NCI-H526 (cell line): ENCODE measurements at regions not wholly inside any gene's neighbourhood (a gene's known extent, or its start where the extent isn't known, plus 50 kb on each side); places are given as distances from the start of the nearest gene placed in this dataset.
A peak's percentile ranks its signal among the peaks of the same experiment; 100 is the strongest.
"Not testable (repeated sequence)": the region's sequence is repeated elsewhere in the genome, so short reads cannot be mapped to it uniquely, and the experiment has no call there.

Experiments
- DNase-seq, 2 experiments: peaks; one replicate each; lab custom pipeline; 2025; lab: John Stamatoyannopoulos, UW

DNA sequence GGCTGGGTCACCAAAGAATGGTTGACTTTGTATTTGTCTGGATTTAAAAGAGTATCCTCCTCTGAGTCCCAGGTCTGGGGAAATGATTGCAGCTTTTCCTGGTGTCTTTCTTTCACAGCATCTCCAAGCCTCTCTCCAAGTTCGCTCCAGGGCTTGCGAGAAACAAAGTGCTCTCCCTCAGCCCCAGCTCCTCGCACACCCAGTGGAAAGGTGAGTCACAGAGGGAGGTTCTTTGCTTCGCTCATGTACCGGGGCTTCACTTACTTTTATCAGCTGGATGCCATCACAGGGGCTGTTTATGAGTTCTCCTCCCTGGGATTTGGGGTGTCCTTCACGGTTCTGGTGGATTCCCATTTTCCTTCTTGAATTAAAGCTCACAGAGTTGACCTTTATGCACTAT lies 252.2 kb upstream of the PLPP4 start:
- no peak for DNase-seq

DNA sequence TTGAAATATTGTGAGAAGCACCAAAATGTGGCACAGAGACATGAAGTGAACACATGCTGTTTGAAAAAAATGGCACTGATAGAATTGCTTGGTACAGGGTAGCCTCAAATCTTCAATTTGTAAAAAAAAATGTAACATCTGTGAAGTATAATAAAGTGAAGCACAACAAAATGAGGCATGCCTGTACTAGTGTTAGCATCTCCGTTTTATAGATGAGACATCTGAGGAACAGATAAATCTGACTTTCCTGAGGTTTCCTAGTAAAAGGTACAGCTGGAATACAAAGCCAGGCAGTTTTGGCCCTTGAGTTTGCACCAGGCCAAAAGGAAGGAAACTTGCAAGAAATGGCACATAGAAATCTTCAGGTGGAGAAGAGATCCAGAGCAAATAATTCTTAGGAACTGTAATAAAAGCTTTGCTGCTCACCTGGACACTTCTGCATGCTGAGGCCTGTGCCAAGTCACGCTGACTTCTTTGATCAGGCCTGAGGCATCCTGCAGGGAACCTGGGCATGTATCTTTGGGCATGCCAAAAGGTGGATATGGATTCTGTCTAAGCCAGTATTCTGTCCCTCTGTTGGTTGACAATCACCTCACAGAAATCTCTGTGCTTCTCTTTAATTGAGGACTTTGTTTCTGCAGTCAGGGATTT lies 251.5 kb upstream of the PLPP4 start:
- no peak for DNase-seq

DNA sequence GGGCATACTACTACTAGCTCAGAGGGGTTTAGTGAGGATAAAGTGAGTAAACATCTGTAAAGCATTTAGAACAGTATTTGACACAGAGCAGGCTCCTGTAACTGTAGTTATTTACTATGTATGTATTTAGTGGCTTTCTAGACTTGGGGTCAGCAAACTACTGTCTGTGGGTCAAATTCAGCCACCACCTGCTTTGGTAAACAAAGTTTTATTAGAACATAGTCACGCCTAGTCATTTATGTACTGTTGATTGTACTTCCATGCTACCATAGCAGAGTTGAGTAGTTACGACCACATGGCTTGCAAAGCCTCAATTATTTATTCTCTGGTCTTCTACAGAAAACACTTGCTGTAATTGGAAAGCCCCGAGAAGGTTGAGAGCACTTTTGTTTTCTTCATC lies 248.5 kb upstream of the PLPP4 start:
- no peak for DNase-seq

DNA sequence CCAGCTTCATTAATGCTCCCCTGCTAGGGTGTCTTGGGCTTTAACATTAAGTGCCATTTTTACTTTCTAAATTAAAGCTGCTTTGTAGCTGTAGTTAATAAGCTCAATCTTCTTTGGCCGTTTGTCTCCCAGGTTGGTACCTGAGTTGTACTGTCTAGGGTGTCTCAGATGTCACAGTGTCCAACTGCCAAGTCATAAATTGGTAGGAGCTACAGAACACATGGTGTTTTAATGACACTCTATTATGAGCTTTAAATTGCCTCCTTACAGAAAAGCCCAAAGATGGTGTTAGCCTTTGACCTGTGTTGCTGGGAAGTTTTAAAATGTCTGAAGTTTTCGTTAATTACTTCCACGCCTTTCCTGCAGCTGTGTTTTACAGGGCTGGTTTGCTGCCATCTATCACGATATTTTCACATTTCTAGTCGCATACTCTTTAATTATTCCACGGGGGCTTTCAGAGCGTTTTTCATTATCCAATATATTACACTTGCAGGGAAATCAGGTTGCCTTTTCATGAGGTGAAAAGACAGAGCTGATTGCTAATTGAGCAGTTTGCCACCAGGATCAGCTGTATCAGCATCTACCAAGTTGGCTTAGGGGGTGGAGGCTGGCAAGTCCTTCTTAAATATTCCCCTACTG lies 247.8 kb upstream of the PLPP4 start:
- no peak for DNase-seq

DNA sequence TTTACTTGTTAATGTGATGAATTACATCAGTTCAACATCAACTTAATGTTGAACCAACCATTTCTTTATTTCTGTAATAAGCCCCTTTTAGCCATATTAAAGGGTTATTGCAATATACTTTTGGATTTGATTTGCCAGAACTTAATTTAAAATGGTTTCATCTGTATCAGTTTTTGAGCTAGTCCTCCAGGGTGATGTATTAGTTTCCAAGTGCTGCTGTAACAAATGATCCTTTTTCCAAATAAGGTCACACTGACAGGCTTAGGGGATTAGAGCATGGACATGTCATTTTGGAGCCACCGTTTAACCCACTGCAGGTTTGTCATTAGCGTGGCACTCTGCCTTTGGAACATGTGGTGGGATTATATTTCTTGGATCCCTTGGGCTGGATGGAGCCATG lies 244.8 kb upstream of the PLPP4 start:
- no peak for DNase-seq

DNA sequence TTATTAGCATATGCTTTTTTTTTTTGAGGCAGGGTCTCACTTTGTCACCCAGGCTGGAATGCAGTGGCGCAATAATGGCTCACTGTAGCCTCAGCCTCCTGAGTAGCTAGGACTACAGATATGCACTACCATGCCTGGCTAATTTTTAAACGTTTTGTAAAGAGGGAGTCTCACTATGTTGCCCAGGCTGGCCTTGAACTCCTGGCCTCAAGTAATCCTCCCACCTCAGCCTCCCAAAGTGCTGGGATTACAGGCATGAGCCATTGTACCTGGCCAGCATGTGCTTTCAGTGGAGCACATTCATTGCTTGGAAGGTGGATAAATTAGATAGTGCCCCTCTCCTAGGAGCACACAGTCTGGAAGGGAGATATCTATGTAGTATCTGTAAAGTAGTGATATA lies 243.7 kb upstream of the PLPP4 start:
- not testable (repeated sequence) for DNase-seq

DNA sequence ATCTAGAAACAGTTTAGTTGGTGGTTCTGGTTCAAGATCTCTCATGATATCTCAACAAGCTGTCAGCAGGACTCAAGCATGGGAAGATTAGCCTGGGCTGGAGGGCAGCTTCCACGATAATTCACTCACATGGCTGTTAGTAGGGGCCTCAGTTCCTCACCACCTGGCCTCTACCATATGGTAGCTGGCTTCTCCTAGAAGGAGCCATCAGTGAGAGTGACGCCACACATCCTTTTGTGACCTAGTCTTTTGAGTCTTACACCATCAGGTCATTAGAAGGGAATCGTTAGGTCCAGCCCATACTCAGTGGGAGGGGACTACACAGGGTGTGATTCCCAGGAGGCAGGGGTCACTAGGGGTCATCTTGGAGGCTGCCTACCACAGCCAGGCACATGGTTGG lies 239.3 kb upstream of the PLPP4 start:
- no peak for DNase-seq

DNA sequence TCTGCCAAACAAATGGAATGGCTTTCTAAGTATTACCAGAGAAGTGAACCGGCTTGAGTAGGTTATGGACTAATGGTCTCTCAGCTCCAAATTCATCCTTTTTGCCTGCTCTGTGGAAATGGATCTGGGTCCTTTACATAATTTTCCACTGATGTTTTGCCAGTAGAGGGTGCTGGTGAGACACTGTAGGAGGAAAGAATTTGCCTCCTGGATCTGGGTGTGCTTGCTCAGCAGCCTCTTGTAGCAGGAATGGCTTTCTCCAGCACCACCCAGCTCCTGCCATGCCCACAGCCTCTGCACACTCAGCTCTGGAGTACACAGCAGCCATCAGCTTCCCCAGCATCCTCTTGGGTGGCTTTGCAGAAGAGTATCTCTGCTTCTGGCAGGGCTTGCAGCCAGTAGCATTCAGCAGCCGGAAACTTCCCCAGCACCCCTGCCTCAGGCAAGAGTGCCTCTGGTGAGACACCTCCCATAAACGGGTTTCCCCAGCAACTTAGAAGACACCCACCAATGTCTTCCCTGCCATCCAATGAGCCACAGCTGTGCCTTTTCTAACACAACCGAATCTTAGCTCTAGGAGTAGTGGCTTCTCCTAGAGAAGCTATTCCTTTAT lies 235.0 kb upstream of the PLPP4 start:
- peak; percentile 41 to 75 for DNase-seq

DNA sequence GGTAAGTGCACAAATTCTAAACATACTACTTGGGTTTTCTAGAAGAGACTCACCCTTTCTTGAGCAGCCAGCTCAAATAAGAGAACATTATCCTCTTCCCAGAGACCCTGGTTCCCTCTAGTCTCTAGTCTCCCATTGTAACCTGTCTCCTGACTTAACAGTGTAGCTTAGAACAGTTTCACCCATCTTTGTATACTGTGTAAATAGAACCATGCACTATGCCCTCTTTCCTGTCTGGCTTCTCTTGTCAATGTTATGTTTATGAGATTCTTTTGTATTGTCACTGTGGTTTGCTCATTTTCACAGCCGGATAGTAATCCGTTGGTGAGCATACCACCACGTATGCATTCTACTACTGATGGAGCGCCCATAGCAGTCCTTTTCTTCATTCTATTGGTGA lies 227.4 kb upstream of the PLPP4 start:
- no peak for DNase-seq

DNA sequence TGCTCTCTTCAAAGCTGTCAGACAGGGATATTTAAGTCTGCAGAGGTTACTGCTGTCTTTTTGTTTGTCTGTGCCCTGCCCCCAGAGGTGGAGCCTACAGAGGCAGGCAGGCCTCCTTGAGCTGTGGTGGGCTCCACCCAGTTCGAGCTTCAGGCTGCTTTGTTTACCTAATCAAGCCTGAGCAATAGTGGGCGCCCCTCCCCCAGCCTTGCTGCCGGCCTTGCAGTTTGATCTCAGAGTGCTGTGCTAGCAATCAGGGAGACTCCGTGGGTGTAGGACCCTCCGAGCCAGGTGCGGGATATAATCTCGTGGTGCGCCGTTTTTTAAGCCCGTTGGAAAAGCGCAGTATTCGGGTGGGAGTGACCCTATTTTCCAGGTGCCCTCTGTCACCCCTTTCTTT lies 217.3 kb upstream of the PLPP4 start:
- peak in 1 of 2 experiments; percentile 20 for DNase-seq

DNA sequence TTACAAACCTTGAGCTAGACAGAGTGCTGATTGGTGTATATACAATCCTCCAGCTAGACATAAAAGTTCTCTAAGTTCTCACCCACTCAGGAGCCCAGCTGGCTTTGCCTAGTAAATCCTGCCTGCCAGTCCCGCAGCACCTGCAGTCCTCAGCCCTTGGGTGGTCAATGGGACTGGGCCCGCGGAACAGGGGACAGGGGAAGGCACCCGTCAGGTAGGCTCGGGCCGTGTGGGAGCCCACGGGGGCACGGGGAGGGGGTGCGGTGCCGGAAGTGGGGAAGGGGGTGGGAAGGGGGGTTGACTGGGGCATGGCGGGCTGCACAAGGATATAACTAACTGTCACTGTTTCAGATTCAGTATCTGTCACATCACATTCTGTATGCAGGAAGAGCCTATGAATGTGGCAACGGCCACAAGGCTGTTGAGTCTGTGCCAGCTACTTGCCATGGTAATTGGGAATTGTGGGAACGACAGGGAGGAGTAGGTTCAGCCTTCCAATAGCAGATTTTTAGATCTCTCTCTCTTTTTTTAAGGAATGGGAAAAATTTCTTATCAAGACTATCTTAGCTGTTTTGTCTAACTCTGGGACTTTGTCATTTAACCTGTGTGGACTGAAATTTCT lies 205.1 kb upstream of the PLPP4 start:
- no peak for DNase-seq

DNA sequence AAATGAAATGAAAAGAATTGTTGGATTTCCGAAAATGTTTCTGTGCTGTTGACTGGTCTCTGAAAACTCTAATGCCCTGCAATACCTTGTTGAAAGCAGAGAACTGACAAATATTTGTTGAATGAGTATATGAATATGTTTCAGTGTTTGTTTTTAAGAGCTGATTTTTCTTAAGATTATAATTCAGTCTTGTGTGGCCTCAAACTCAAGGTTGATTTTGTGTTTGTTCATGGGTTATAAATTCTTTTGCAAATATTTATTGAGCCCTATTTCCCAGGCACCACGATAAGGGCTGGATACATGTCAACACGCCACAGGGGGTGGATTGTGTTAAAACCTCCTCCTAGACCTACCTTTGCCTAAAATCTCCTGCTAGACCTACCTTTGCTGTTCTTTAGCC lies 203.9 kb upstream of the PLPP4 start:
- no peak for DNase-seq

DNA sequence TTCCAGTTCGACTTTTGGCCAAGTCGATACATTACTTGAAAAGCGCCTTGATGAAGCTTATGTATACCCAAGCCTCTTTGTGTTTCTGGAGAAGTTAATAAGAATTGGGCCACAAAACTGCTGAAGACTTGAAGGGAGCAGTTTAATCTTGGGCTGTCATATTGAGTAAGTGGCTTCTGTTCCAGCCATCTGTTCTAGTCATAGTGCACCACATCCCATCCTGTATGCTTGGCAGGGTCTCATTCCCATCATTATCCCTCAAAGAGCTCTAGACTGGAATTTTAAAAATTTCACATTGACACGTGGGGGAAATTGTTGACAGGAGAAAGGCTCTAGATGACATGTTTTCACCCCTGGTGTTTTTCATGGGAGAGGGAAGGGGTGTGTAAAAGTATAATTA lies 196.6 kb upstream of the PLPP4 start:
- DNase-seq = no peak

DNA sequence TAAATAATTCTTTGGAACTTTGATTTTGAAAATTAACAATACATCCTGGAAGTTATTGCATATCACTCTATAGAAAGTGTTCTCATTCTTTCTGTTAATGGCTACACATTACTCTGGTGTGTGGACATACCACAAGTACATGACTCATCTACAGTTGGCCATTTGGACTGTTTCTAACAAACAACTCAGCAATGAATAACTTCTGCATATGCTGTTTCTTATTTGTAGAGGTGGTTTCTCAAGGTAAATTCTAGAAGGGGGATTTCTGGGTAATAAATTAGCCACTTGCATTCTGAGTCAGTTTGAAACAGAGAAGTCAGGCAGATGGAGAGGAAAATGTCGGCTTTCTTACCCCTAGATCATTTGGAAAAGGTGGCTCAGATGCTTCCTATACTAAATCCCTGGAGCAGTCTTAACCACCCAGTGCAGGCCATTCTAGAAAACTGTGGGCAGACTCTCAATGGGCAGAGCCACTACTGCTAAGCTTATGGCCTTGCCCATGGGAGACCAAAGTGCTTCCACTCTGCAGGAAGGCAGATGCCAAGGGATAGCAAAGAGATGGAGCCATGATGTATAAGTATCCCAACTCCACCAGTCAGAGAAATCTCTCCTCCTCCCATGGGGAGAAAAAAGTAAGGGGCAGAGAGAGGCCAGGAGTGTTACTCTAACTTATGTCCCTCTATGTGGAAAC lies 194.0 kb upstream of the PLPP4 start:
- no peak for DNase-seq

DNA sequence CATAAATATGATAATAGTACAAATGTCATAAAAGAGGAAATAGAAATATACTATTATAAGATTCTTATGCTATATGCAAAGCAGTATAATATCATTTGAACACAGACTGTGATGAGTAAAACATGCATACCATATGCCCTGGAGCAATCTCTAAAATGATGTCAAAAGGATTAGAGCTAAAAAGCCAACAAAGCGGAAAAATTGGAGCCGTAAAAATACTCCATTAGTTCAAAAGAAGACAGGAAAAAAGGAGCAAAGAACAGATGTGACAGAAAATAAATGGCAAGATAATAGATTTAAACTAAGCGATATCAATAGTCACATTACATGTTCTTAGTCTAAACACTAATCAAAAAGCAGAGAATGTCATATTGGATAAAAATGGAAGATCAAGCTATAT lies 191.0 kb upstream of the PLPP4 start:
- DNase-seq = no peak

DNA sequence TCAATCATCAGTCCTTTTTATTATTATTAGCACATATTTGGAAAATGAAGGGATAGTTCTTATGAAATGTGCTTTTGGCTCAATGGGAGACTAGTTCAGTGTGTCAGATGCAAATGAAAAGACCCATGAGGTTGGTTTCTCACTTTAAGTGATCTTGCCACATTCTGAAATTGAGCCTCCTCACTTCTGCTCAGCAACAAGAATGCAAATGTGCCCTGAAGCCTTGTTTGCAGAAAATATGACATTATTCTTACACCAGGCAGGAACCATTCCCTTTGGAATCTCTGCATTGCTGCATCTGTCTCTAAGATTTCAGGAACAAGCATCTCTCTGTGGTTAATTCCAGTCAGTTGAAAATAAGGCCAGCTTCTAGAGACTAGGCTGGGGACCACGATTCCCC lies 186.1 kb upstream of the PLPP4 start:
- no peak for DNase-seq

DNA sequence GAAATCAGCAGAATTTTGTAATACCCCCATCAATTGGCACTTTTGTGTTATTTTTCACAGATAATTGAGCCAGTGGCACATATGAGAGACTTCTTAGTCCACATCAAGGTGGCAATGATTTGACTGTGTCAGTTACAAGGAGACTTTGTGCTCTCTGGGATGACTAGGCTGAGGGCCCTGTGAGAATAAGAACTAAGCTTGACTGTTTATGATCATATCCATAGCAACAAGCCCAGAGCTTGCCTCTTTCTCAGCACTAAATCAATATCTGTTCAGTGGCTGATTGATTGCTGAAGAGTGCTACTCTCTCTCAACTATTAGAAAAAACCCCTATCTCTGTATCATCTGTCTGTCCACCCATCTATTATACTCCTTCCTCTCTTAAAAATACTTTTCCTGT lies 185.3 kb upstream of the PLPP4 start:
- DNase-seq = no peak

DNA sequence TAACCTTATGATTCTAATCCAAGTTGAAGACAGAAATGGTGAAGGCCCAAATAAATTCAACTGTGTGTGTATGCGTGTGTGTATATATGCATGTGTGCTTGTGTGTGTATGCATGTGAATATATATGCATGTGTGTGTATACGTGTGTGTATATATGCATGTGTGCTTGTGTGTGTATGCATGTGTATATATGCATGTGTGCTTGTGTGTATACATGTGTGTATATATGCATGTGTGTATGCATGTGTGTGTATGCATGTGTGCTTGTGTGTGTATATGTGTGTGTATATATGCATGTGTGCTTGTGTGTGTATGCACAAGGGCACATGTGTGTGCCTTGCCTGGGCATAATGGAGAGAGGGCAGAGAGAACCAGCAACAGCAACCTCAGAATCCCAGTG lies 184.7 kb upstream of the PLPP4 start:
- no peak for DNase-seq

DNA sequence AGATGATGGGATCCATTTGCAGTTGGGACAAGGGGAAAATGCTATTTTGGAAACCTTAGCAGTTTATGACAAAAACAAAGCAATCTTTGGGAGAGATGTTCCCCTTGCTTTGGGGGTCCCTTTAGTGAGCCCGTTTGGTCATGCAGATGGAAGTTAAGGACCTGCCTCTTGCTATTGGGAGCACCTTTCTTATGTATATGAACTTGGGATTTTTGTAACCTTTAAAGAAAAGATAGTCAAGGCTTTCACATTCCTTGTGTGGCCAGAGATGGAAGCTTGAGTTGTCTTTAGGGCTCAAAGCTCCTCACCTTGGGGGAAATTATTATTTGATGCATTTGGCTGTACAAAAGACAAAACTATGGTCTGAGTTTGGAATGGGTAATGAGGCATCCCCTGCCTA lies 179.0 kb upstream of the PLPP4 start:
- no peak for DNase-seq

DNA sequence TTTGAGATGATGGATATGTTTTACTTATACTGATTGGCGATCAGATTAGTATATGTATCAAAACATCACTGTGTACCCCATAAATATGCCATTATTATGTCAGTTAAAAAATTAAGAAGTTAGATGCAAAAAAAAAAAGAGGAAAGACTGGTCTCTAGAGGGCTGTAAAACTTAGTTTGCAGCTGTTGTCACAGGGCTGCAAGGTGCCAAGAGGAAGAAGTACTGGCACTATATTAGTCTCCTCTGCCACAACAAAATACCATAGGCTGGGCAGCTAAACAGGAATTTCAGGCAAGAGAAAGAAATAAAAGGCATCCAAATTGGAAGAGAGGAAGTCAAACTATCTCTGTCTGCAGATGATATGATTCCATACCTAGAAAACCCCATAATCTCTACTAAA lies 177.8 kb upstream of the PLPP4 start:
- DNase-seq = no peak

DNA sequence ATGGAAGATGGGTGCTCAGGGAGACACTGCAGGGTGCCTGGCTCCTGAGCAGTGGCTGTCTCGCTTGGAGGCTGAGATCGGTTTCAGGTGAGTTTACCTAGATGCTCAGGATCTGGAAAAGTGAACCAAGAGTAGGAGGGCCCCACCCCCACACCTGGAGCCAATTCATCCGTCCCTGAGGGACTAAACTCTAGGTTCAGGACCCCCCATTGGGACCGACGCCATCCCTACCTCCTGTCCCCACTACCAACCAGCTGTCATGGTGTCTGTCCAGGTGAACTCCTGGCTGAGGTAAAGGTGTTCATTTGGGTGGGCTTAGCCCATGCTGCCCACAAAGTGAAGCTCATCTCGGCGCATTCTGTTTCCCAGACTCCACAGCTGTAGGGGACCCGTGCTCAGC lies 174.6 kb upstream of the PLPP4 start:
- no peak for DNase-seq

DNA sequence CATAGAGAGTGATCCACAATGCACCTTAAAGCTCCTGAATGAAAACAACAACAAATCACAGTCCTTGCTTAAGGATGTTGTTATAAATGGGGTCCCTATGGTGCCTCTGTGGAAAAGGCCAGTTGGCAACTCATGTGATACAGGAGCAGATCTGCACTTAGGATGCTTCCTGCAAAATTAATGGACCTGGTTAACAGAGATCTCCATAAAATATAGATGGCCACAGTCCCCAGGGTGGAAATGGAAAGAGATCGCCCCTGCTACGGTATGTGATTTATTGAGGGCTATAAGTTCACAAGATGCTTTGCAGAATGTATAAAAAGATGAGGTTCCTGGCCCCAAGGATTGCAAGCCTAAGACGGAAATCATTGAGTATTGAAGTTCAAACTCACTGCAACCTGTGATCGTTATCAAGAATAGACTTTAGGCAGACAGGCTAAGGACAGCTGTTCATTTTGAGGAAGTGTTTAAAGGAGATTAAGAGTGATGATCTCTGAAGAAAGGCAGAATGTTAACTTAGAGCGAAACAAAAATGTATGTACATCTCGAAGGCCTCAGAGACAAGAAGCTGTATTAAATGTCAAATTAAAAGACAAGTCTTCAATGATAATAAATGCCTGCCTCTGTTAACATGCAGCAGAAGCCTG lies 174.1 kb upstream of the PLPP4 start:
- no peak for DNase-seq
